Esophagus squamous epithelium (tissue), 5 donors: ENCODE measurements at regions not wholly inside any gene's neighbourhood (a gene's known extent, or its start where the extent isn't known, plus 50 kb on each side); places are given as distances from the start of the nearest gene placed in this dataset.
"Not testable (repeated sequence)": the region's sequence is repeated elsewhere in the genome, so short reads cannot be mapped to it uniquely, and the experiment has no call there.

Experiments
- DNase-seq: peaks from one replicate; lab custom pipeline; 2025; lab: John Stamatoyannopoulos, UW
- H3K27ac ChIP-seq, 4 donors: fragments of 200-600 bp; sonication (generic); one replicate each; pipeline ENCODE4 v1.5.1; 2016 to 2019; ENCODE audit warnings: mild to moderate bottlenecking in 1 of 4
- H3K27me3 ChIP-seq, 4 donors: fragments of 200-600 bp; sonication (generic); 1 replicate in 3 of 4; 2 replicates in 1 of 4; pipeline versions ENCODE4 v1.5.1 to v1.6.0; 2017 to 2021; ENCODE audit warnings: antibody characterized with exemption in 1 of 4
- H3K36me3 ChIP-seq, 3 donors: fragments of 200-600 bp; sonication (generic); one replicate each; pipeline ENCODE4 v1.5.1; 2016 to 2019
- H3K4me1 ChIP-seq, 3 donors: fragments of 200-600 bp; sonication (generic); one replicate each; pipeline ENCODE4 v1.5.1; 2017 to 2019
- H3K4me3 ChIP-seq, 4 donors: fragments of 200-600 bp; sonication (generic); 1 replicate in 3 of 4; 2 replicates in 1 of 4; pipeline ENCODE4 v1.5.1; 2016 to 2019; ENCODE audit warnings: mild to moderate bottlenecking in 2 of 4, moderate library complexity in 1 of 4
- H3K9me3 ChIP-seq, 3 donors: fragments of 200-600 bp; sonication (generic); one replicate each; pipeline ENCODE4 v1.5.1; 2016 to 2019
- POLR2A ChIP-seq, 4 donors: fragments of 450-650 bp; IDR thresholded peaks; one replicate each; pipeline ENCODE4 v1.6.1; 2017; ENCODE audit warnings: antibody characterized with exemption in 4 of 4, mild to moderate bottlenecking in 4 of 4, moderate library complexity in 3 of 4
- WGBS, 2 donors: methylation state at CpG; one replicate each; pipeline ENCODE4 v1.1.5; 2018; 5-methylcytosine and 5-hydroxymethylcytosine counted together
- intact Hi-C: fragments of 100-400 bp; cut with DNase I; formaldehyde crosslinking; loops from one replicate; pipeline ENCODE4 v1.15.0; 2022
- TF ChIP-seq, protein P1 (sequence below), 6 experiments: fragments of 450-650 bp in 4 of 6; fragments of 200-600 bp in 2 of 6; sonication (generic) in 2 of 6; IDR thresholded peaks; one replicate each; pipeline ENCODE4 v1.5.1; 2016 to 2019; ENCODE audit warnings: antibody characterized with exemption in 6 of 6, mild to moderate bottlenecking in 4 of 6, moderate library complexity in 4 of 6
- donor health status: DM: yes; HTN: yes; CAD: no.

- H3K9me3 ChIP-seq: no peaks in the 10 kb centered on the region
- TF ChIP-seq POLR2A (IDR thresholded peaks at IDR 0.05): no peak
- TF ChIP-seq, protein P1, sequence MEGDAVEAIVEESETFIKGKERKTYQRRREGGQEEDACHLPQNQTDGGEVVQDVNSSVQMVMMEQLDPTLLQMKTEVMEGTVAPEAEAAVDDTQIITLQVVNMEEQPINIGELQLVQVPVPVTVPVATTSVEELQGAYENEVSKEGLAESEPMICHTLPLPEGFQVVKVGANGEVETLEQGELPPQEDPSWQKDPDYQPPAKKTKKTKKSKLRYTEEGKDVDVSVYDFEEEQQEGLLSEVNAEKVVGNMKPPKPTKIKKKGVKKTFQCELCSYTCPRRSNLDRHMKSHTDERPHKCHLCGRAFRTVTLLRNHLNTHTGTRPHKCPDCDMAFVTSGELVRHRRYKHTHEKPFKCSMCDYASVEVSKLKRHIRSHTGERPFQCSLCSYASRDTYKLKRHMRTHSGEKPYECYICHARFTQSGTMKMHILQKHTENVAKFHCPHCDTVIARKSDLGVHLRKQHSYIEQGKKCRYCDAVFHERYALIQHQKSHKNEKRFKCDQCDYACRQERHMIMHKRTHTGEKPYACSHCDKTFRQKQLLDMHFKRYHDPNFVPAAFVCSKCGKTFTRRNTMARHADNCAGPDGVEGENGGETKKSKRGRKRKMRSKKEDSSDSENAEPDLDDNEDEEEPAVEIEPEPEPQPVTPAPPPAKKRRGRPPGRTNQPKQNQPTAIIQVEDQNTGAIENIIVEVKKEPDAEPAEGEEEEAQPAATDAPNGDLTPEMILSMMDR (IDR thresholded peaks at IDR 0.05): no peak
These were observed 715.9 kb downstream of the NUP35 start for GRCh38 chr2:183840061-183840584.

GRCh38 chr2:183849826-183850225 lies 725.6 kb downstream of the NUP35 start:
- H3K27ac ChIP-seq, DNase-seq, H3K36me3 ChIP-seq, H3K4me1 ChIP-seq, H3K4me3 ChIP-seq, H3K27me3 ChIP-seq, intact Hi-C loops, H3K9me3 ChIP-seq: not testable (repeated sequence)
- WGBS, 2 donors: 0 to 89% methylated on average over 1 to 6 of the region's 11 CpGs

More at GRCh38 chr2:183840061-183840584, 715.9 kb downstream of the NUP35 start:
- WGBS, 2 donors: 39 to 56% methylated on average over 2 to 3 of the region's 4 CpGs
- no peak overlapping the region for H3K27ac ChIP-seq
- no peaks in the 10 kb centered on the region for H3K4me1 ChIP-seq
- no peaks in the 10 kb centered on the region for H3K27me3 ChIP-seq
- no peak for DNase-seq
- intact Hi-C loops: no loop called here
- H3K36me3 ChIP-seq: no peaks in the 10 kb centered on the region
- H3K4me3 ChIP-seq: no peak overlapping the region

- no peaks in the 10 kb centered on the region for H3K4me1 ChIP-seq
- H3K36me3 ChIP-seq: no peaks in the 10 kb centered on the region
- H3K27ac ChIP-seq: no peak overlapping the region
- no peak for TF ChIP-seq POLR2A (IDR thresholded peaks at IDR 0.05)
- TF ChIP-seq, protein P1 (IDR thresholded peaks at IDR 0.05): no peak
- WGBS, 2 donors: 63 to 67% methylated on average over 2 of the region's 2 CpGs
- intact Hi-C loops: no loop called here
- no peaks in the 10 kb centered on the region for H3K27me3 ChIP-seq
- no peak overlapping the region for H3K4me3 ChIP-seq
- no peak for DNase-seq
- no peaks in the 10 kb centered on the region for H3K9me3 ChIP-seq
These were observed 734.9 kb downstream of the NUP35 start for GRCh38 chr2:183859129-183859528.

- 44 to 67% methylated on average over 2 of the region's 2 CpGs for WGBS, 2 donors
- intact Hi-C loops: no loop called here
- TF ChIP-seq POLR2A (IDR thresholded peaks at IDR 0.05): no peak
- TF ChIP-seq, protein P1 (IDR thresholded peaks at IDR 0.05): no peak
- Histone ChIP-seq H3K9me3 (no peaks in the 10 kb centered on the region), H3K4me1 (no peaks in the 10 kb centered on the region), H3K36me3 (no peaks in the 10 kb centered on the region), H3K27ac (no peak overlapping the region), H3K27me3 (no peaks in the 10 kb centered on the region), H3K4me3 (no peak overlapping the region)
- no peak for DNase-seq
These were observed 731.7 kb upstream of the ZNF804A start for GRCh38 chr2:183866666-183867065.

DNA sequence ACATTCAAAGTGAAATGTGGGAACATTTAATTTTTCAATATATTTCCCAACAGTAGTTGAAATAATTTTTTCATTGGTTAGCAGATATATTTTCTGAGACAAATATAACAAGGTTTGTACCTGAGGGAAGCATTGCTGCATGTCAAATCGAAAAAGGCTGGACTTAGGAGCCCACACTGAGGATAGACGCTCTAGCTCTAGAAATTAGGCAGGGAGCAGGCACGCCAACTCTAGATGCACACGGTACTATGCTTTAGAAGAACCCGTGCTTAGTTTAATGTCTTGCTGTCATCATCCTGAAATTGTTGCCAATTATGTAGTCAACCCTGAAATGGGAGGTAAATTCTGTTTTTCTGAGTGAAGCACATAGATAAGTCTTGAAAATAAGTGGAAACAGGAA lies 731.1 kb upstream of the ZNF804A start:
- WGBS, 2 donors: 79 to 80% methylated on average over 5 of the region's 5 CpGs
- Histone ChIP-seq H3K27me3 (no peaks in the 10 kb centered on the region), H3K27ac (no peak overlapping the region), H3K4me3 (no peak overlapping the region), H3K4me1 (no peaks in the 10 kb centered on the region), H3K9me3 (no peaks in the 10 kb centered on the region), H3K36me3 (no peaks in the 10 kb centered on the region)
- no peak for TF ChIP-seq POLR2A (IDR thresholded peaks at IDR 0.05)
- TF ChIP-seq, protein P1 (IDR thresholded peaks at IDR 0.05): no peak
- no peak for DNase-seq
- intact Hi-C loops: no loop called here

DNA sequence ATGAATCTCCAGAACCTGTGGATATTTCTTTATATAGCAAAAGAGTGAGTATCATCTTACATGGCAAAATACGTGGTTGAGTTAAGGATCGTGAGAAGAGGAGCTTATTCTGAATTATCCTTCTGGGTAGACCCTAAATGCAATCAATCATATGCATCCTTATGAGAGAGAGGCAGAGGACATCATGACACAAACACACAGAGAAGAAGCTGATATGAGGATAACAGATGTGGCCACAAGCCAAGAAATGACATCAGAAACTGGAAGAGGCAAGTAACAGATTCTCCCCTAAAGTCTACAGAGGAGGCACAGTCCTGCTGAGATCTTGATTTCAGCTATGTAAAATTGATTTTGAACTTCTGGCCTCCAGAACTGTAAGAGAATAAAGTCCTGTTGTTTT lies 730.2 kb upstream of the ZNF804A start:
- Histone ChIP-seq H3K4me1 (no peaks in the 10 kb centered on the region), H3K27me3 (no peaks in the 10 kb centered on the region), H3K4me3 (no peak overlapping the region), H3K36me3 (no peaks in the 10 kb centered on the region), H3K9me3 (no peaks in the 10 kb centered on the region), H3K27ac (no peak overlapping the region)
- no peak for TF ChIP-seq POLR2A (IDR thresholded peaks at IDR 0.05)
- TF ChIP-seq, protein P1 (IDR thresholded peaks at IDR 0.05): no peak
- no peak for DNase-seq
- intact Hi-C loops: no loop called here
- WGBS, 2 donors: 43 to 83% methylated on average over 2 of the region's 2 CpGs
